H1 (cell line): ENCODE measurements at regions not wholly inside any gene's neighbourhood (a gene's known extent, or its start where the extent isn't known, plus 50 kb on each side); places are given as distances from the start of the nearest gene placed in this dataset.

Experiments
- CTCF ChIA-PET: fragments of 300-600 bp; sonication (Branson Sonifier 250); formaldehyde crosslinking; loops from one replicate; lab custom pipeline; 2021; ENCODE audit not compliant: partially characterized antibody; lab: Charles Lee
- POLR2A ChIA-PET: fragments of 300-600 bp; sonication (Branson Sonifier 250); formaldehyde crosslinking; loops from one replicate; lab custom pipeline; 2021; ENCODE audit warnings: inconsistent platforms; ENCODE audit not compliant: partially characterized antibody; lab: Charles Lee
- DNase-seq, 2 experiments: peaks; one replicate each; pipeline versions ENCODE4 v3.0.0 to v3.0.0-alpha.2; 2010 to 2022; ENCODE audit warnings: low spot score in 2 of 2, low read depth in 1 of 2, mixed read lengths in 1 of 2
- FAIRE-seq: peaks from 2 replicates; lab custom pipeline; 2011; peaks lifted over from hg19 to GRCh38; lab: Jason Lieb, UNC
- H2AFZ ChIP-seq: 2 replicates; pipeline ENCODE4 v1.8.1; 2012; ENCODE audit warnings: low read length, inconsistent platforms
- H2AK5ac ChIP-seq: 2 replicates; pipeline ENCODE4 v1.6.1; 2013; ENCODE audit warnings: low read depth, low read length
- H2BK120ac ChIP-seq: replicated peaks from 2 replicates; pipeline ENCODE3; 2013; ENCODE audit warnings: low read depth, low read length, inconsistent platforms
- H2BK12ac ChIP-seq: 2 replicates; pipeline ENCODE4 v1.6.1; 2013; ENCODE audit warnings: low read depth, low read length
- H2BK15ac ChIP-seq: 2 replicates; pipeline ENCODE4 v1.6.1; 2013; ENCODE audit warnings: low read length
- H2BK20ac ChIP-seq: 2 replicates; pipeline ENCODE4 v1.6.1; 2013; ENCODE audit warnings: low read length
- H2BK5ac ChIP-seq: 2 replicates; pipeline ENCODE4 v1.6.1; 2013; ENCODE audit warnings: low read depth, low read length
- H3K14ac ChIP-seq: 2 replicates; pipeline ENCODE4 v1.6.1; 2013; ENCODE audit warnings: inconsistent platforms; ENCODE audit not compliant: insufficient read length
- H3K18ac ChIP-seq: 2 replicates; pipeline ENCODE4 v1.6.1; 2013; ENCODE audit warnings: low read length; ENCODE audit errors: extremely low read depth
- H3K23ac ChIP-seq: 2 replicates; pipeline ENCODE4 v1.6.1; 2013; ENCODE audit warnings: inconsistent platforms; ENCODE audit not compliant: insufficient read length
- H3K23me2 ChIP-seq: 2 replicates; pipeline ENCODE4 v1.6.1; 2013; ENCODE audit warnings: low read depth, low read length
- H3K27ac ChIP-seq: 2 replicates; pipeline ENCODE4 v1.6.1; 2011; ENCODE audit warnings: low read depth, low read length, inconsistent platforms
- H3K27me3 ChIP-seq, 4 experiments: replicated peaks in 1 of 4; 1 replicate in 1 of 4; 2 replicates in 3 of 4; pipeline versions ENCODE4 v1.6.1 to v1.8.1; 2011 to 2013; ENCODE audit warnings: low read length in 3 of 4, mild to moderate bottlenecking in 3 of 4, inconsistent platforms in 2 of 4, mixed read lengths in 2 of 4, moderate library complexity in 1 of 4; ENCODE audit not compliant: control insufficient read depth in 3 of 4, insufficient read depth in 3 of 4; ENCODE audit errors: extremely low read depth in 1 of 4
- H3K36me3 ChIP-seq, 4 experiments: 2 replicates each; pipeline versions ENCODE4 v1.6.1 to v1.8.1; 2011 to 2013; ENCODE audit warnings: mild to moderate bottlenecking in 4 of 4, low read length in 3 of 4, moderate library complexity in 2 of 4, control low read depth in 1 of 4, inconsistent platforms in 1 of 4; ENCODE audit not compliant: insufficient read depth in 4 of 4, control insufficient read depth in 2 of 4
- H3K4ac ChIP-seq: replicated peaks from 2 replicates; pipeline ENCODE3; 2013; ENCODE audit warnings: low read length, low read depth, mixed read lengths, inconsistent platforms; ENCODE audit not compliant: insufficient read length
- H3K4me1 ChIP-seq, 4 experiments: replicated peaks in 1 of 4; 1 replicate in 1 of 4; 2 replicates in 3 of 4; pipeline versions ENCODE4 v1.6.1 to v1.8.1; 2011 to 2013; ENCODE audit warnings: low read length in 3 of 4, inconsistent platforms in 2 of 4, mixed read lengths in 1 of 4; ENCODE audit not compliant: insufficient read depth in 4 of 4, control insufficient read depth in 3 of 4
- H3K4me2 ChIP-seq, 2 experiments: 2 replicates each; pipeline versions ENCODE4 v1.6.1 to v1.8.1; 2011 to 2013; ENCODE audit warnings: low read depth in 2 of 2, low read length in 2 of 2, control low read depth in 1 of 2, inconsistent platforms in 1 of 2, mild to moderate bottlenecking in 1 of 2; ENCODE audit not compliant: insufficient read depth in 1 of 2
- H3K4me3 ChIP-seq, 4 experiments: fragments of 200-600, 300-600 bp in 1 of 4; sonication (generic), shearing (Covaris generic), sonication (Bioruptor Twin) in 1 of 4; 2 replicates each; pipeline versions ENCODE4 v1.5.1 to v1.8.1; 2011 to 2016; ENCODE audit warnings: low read length in 4 of 4, low read depth in 3 of 4, control low read depth in 2 of 4, inconsistent platforms in 2 of 4, mild to moderate bottlenecking in 2 of 4, mixed read lengths in 1 of 4, moderate library complexity in 1 of 4; ENCODE audit not compliant: insufficient read depth in 2 of 4; ENCODE audit errors: extremely low read depth in 1 of 4
- H3K56ac ChIP-seq: replicated peaks from 2 replicates; pipeline ENCODE3; 2013; ENCODE audit warnings: low read depth, mild to moderate bottlenecking, mixed read lengths, low read length, inconsistent platforms; ENCODE audit not compliant: insufficient read length
- H3K79me1 ChIP-seq: 2 replicates; pipeline ENCODE4 v1.6.1; 2013; ENCODE audit warnings: low read depth, low read length, control low read depth
- H3K79me2 ChIP-seq, 2 experiments: 2 replicates each; pipeline versions ENCODE4 v1.6.1 to v1.8.1; 2012 to 2013; ENCODE audit warnings: low read length in 2 of 2, mild to moderate bottlenecking in 2 of 2, inconsistent platforms in 1 of 2; ENCODE audit not compliant: insufficient read depth in 2 of 2, control insufficient read depth in 1 of 2
- H3K9ac ChIP-seq, 4 experiments: replicated peaks in 1 of 4; 1 replicate in 1 of 4; 2 replicates in 3 of 4; pipeline versions ENCODE4 v1.6.1 to v1.8.1; 2011 to 2013; ENCODE audit warnings: low read depth in 3 of 4, low read length in 3 of 4, control low read depth in 2 of 4, mild to moderate bottlenecking in 2 of 4, moderate library complexity in 2 of 4, inconsistent platforms in 1 of 4; ENCODE audit errors: extremely low read depth in 1 of 4
- H3K9me3 ChIP-seq, 2 experiments: 2 replicates each; pipeline versions ENCODE4 v1.6.1 to v1.8.1; 2012 to 2013; ENCODE audit warnings: mild to moderate bottlenecking in 2 of 2, moderate library complexity in 2 of 2, control low read depth in 1 of 2, inconsistent platforms in 1 of 2, low read depth in 1 of 2, low read length in 1 of 2, mixed read lengths in 1 of 2; ENCODE audit not compliant: insufficient read depth in 2 of 2
- H4K20me1 ChIP-seq, 2 experiments: replicated peaks in 1 of 2; 2 replicates each; pipeline versions ENCODE3 to v1.8.1; 2011 to 2013; ENCODE audit warnings: inconsistent platforms in 2 of 2, low read length in 2 of 2, mild to moderate bottlenecking in 1 of 2; ENCODE audit not compliant: insufficient read depth in 2 of 2, control insufficient read depth in 1 of 2
- H4K5ac ChIP-seq: 2 replicates; pipeline ENCODE4 v1.6.1; 2013; ENCODE audit warnings: low read length, low read depth, mixed read lengths, inconsistent platforms; ENCODE audit not compliant: insufficient read length
- H4K8ac ChIP-seq: 2 replicates; pipeline ENCODE4 v1.8.0; 2013; ENCODE audit warnings: mild to moderate bottlenecking, moderate library complexity, low read length, inconsistent platforms; ENCODE audit not compliant: insufficient read depth; ENCODE audit errors: extremely low read depth
- H4K91ac ChIP-seq: replicated peaks from 2 replicates; pipeline ENCODE3; 2013; ENCODE audit warnings: low read length, mixed read lengths, inconsistent platforms; ENCODE audit not compliant: insufficient read length
- ASH2L ChIP-seq: fragments of 200-600, 300-600 bp; sonication (generic); IDR thresholded peaks from one replicate; pipeline ENCODE4 v1.7.1; 2017; ENCODE audit warnings: low read length
- CBX5 ChIP-seq: fragments of 300-800, 300-1000 bp; sonication (generic); IDR thresholded peaks from 2 replicates; pipeline ENCODE4 v1.7.1; 2016; ENCODE audit warnings: antibody characterized with exemption, low read length, low read depth
- CTCF ChIP-seq, 3 experiments: IDR thresholded peaks; 1 replicate in 2 of 3; 2 replicates in 1 of 3; pipeline versions ENCODE4 v1.5.1 to v1.6.1; 2011; ENCODE audit warnings: low read length in 3 of 3, mild to moderate bottlenecking in 3 of 3, inconsistent platforms in 2 of 3, low read depth in 1 of 3, moderate library complexity in 1 of 3; ENCODE audit not compliant: insufficient read depth in 1 of 3; ENCODE audit errors: control extremely low read depth in 1 of 3
- GABPA ChIP-seq: IDR thresholded peaks from 2 replicates; pipeline ENCODE4 v1.6.1; 2011; ENCODE audit warnings: mild to moderate bottlenecking, low read length, moderate library complexity, borderline replicate concordance; ENCODE audit not compliant: insufficient read depth
- JUN ChIP-seq: IDR thresholded peaks from 2 replicates; pipeline ENCODE4 v1.6.1; 2011; ENCODE audit warnings: low read depth, mild to moderate bottlenecking, improper control_type of control experiment, low read length
- KDM5A ChIP-seq: fragments of 200-600 bp; IDR thresholded peaks from 2 replicates; pipeline ENCODE4 v1.7.1; 2012; ENCODE audit warnings: mild to moderate bottlenecking, low read length, inconsistent platforms, mixed read lengths
- NANOG ChIP-seq: IDR thresholded peaks from 2 replicates; pipeline ENCODE4 v1.6.1; 2011; ENCODE audit warnings: low read length, low read depth, mild to moderate bottlenecking, inconsistent platforms; ENCODE audit not compliant: insufficient read depth, poor library complexity, severe bottlenecking
- WGBS, 2 experiments: shearing (Covaris generic) in 1 of 2; methylation state at CpG; one replicate each; pipeline versions ENCODE4 v1.1.6 to v1.1.7; 2013 to 2015; ENCODE audit warnings: low lambda C conversion rate in 2 of 2, mixed read lengths in 2 of 2, inconsistent platforms in 1 of 2, low coverage in 1 of 2, missing lambda C conversion rate in 1 of 2; ENCODE audit not compliant: insufficient replicate concordance in 2 of 2, insufficient coverage in 1 of 2, insufficient read length in 1 of 2; ENCODE audit errors: extremely low coverage in 1 of 2, missing lambda C conversion rate in 1 of 2; 5-methylcytosine and 5-hydroxymethylcytosine counted together
- TF ChIP-seq, protein P1 (sequence below): IDR thresholded peaks from 2 replicates; pipeline ENCODE4 v1.6.1; 2012; ENCODE audit warnings: inconsistent platforms
- TF ChIP-seq, protein P2 (sequence below): IDR thresholded peaks from 2 replicates; pipeline ENCODE4 v1.6.1; 2011; ENCODE audit warnings: low read length, improper control_type of control experiment

- no peak overlapping the region for H4K5ac ChIP-seq
- DNase-seq (no peak), FAIRE-seq (no peak)
- H3K9me3 ChIP-seq: no peaks in the 10 kb centered on the region
- TF ChIP-seq, protein P1, sequence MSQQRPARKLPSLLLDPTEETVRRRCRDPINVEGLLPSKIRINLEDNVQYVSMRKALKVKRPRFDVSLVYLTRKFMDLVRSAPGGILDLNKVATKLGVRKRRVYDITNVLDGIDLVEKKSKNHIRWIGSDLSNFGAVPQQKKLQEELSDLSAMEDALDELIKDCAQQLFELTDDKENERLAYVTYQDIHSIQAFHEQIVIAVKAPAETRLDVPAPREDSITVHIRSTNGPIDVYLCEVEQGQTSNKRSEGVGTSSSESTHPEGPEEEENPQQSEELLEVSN: no peak
- TF ChIP-seq NANOG (no peak), ASH2L (no peak), CTCF (IDR thresholded peaks at IDR 0.05; ENCODE audit: control extremely low read depth in 1 of 3, insufficient read depth in 1 of 3, low read depth in 1 of 3, low read length in 3 of 3) (no peak), GABPA (no peak), KDM5A (no peak), JUN (no peak), CBX5 (no peak)
- TF ChIP-seq, protein P2, sequence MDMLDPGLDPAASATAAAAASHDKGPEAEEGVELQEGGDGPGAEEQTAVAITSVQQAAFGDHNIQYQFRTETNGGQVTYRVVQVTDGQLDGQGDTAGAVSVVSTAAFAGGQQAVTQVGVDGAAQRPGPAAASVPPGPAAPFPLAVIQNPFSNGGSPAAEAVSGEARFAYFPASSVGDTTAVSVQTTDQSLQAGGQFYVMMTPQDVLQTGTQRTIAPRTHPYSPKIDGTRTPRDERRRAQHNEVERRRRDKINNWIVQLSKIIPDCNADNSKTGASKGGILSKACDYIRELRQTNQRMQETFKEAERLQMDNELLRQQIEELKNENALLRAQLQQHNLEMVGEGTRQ: no peak
- H2BK15ac ChIP-seq: no peak overlapping the region
- no peaks in the 10 kb centered on the region for H3K4me1 ChIP-seq
- H2AFZ ChIP-seq: no peak overlapping the region
- no peak overlapping the region for H2BK12ac ChIP-seq
- no peak overlapping the region for H2AK5ac ChIP-seq
- no peak overlapping the region for H3K18ac ChIP-seq
- H4K8ac ChIP-seq: no peak overlapping the region
- H4K20me1 ChIP-seq: no peaks in the 10 kb centered on the region
- ChIA-PET POLR2A (no interaction called here), CTCF (no interaction called here)
- no peaks in the 10 kb centered on the region for H3K79me1 ChIP-seq
- no peak overlapping the region for H2BK5ac ChIP-seq
- no peak overlapping the region for H2BK20ac ChIP-seq
- no peak overlapping the region for H4K91ac ChIP-seq
- no peaks in the 10 kb centered on the region for H3K27me3 ChIP-seq
- WGBS, 2 experiments: 97% methylated on average over 6 of the region's 6 CpGs; no CpG with 5 or more reads in 1 of the 2 experiments
- H3K9ac ChIP-seq: no peak overlapping the region
- H3K23ac ChIP-seq: no peak overlapping the region
- H2BK120ac ChIP-seq: no peak overlapping the region
- no peak overlapping the region for H3K4ac ChIP-seq
- H3K36me3 ChIP-seq: no peaks in the 10 kb centered on the region
- H3K23me2 ChIP-seq: no peaks in the 10 kb centered on the region
- no peaks in the 10 kb centered on the region for H3K79me2 ChIP-seq
- H3K14ac ChIP-seq: no peak overlapping the region
- H3K27ac ChIP-seq: no peak overlapping the region
- no peak overlapping the region for H3K4me2 ChIP-seq
- H3K4me3 ChIP-seq: no peak overlapping the region
- no peak overlapping the region for H3K56ac ChIP-seq
Observed at GRCh38 chr6:140156131-140156530, 781.7 kb upstream of the CITED2 start.
